Activated CD8-positive, alpha-beta memory T cell treated with anti-CD3 and anti-CD28 coated beads for 36 hours (primary cell): ENCODE measurements at regions not wholly inside any gene's neighbourhood (a gene's known extent, or its start where the extent isn't known, plus 50 kb on each side); places are given as distances from the start of the nearest gene placed in this dataset.

ENCODE experiments used
- CTCF ChIA-PET: fragments of 350-600 bp; sonication (Branson Sonifier 250); formaldehyde crosslinking; loops from one replicate; lab custom pipeline; 2021; ENCODE audit warnings: antibody characterized with exemption; lab: Charles Lee
- POLR2A ChIA-PET: fragments of 350-600 bp; sonication (Branson Sonifier 250); formaldehyde crosslinking; loops from one replicate; lab custom pipeline; 2021; ENCODE audit warnings: antibody characterized with exemption; lab: Charles Lee

- CTCF ChIA-PET, result interaction anchor here (1.5 kb wide), 1 partner anchor 214 kb away, joined by 3 read pairs; no protein-coding TSS in a partner anchor
- POLR2A ChIA-PET, result no interaction called here
Observed at GRCh38 chrX:38982370-38982769, 181.1 kb downstream of the MID1IP1 start.

GRCh38 chrX:38982843-38983242, 181.6 kb downstream of the MID1IP1 start:
- CTCF ChIA-PET, result no interaction called here
- POLR2A ChIA-PET, result no interaction called here

DNA sequence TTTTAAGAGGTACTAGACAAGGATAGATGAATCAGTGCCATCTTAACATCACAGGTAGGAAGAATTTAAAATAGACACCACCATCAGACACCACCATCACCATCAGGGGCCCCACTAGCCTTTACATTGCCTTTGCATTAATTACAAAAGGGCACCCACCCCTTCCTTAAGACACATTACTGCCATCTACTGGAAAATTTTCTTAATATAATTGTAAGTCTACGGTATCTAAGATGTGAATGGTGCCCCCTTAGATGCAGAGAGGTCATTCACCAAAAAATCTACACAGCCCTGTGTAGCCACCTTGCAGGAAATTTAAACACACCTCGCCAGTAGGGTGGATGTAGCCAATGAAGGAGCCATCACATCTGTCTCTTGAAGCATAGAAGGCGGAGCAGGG, 184.1 kb downstream of the MID1IP1 start:
- CTCF ChIA-PET, result no interaction called here

DNA sequence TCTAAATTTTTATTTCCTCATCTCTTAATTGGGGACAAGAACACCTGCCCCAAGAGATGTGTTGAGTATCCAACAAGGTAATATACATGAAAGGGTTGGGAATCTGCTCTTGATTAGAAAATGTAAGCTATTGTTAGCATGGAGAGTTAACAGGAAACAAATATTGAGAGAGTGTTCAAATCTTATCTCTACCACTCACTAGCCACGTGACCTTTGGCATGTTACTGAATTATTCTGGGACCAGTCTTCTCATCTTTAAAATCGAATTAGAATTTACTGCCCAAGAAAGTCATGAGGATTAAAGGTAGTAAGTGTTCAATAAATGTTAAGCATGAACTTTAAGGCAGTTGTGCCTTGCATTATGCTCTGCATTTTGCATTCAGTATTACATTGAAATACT, 184.7 kb downstream of the MID1IP1 start:
- POLR2A ChIA-PET, result no interaction called here
- CTCF ChIA-PET, result no interaction called here

More for the DNA sequence above, 184.1 kb downstream of the MID1IP1 start:
- POLR2A ChIA-PET, result no interaction called here

DNA sequence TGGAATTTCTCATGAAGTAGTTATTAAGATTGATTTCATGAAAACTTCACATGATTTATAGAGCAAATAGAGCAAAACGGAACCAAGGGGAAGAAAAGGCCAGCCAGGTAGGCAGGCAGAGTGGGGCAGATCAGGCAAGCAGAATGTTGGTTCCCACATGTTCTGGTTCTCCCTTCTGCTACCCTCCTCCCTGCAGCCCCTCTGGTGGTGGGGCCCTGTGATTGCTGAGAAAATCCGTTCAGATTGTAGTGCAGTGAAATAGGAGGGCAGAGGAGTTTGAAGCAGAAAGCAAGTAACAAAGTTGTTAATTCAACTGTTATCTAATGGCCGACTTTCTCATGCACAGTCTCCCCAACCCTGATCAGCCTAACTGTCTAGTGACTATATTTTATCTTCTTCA, 185.3 kb downstream of the MID1IP1 start:
- ChIA-PET POLR2A (no interaction called here), CTCF (no interaction called here)

DNA sequence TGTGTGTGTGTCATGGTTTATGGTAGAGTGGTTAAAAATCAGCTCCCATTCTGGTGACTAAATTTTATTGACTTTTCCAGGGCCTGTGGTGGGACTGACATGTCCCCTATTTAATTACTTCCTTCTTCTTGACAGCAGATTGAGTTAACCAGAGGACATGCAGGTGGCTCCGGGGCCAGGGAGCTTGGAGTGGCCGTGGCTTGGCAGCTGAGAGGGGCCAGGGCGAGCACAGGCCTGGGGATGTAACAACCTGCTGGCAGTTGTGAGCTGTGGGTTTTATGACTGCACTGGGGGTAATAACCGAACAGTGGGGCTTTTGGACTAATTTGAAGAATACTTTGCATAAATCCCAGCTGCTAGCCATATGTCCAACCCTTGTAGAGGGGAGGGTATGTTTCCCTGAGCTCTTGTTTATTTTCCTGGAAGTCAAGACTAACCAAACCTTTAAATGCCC, 186.0 kb downstream of the MID1IP1 start:
- ChIA-PET CTCF (interaction anchor here (1.0 kb wide), 1 partner anchor 220 kb away, joined by 4 read pairs; no protein-coding TSS in a partner anchor), POLR2A (no interaction called here)

DNA sequence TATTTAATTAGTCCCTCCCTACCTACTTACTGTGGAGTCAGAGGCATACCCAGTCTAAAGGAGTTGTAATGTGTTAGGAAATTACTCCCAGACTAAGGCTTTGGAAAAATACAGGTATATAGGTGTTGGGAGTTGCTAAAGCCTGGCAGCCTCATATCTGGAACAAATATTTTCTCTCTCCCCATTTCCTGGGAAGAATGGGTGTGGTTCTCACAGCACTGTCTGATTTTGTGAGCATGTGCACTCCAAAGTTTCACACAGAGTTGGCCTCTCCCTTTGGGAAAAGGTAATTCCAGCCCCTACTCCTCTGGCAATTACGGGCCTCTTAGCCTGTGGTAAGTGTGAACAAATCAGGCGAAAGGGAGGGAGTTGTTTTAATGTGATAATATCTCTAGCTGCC, 187.0 kb downstream of the MID1IP1 start:
- POLR2A ChIA-PET, result no interaction called here

DNA sequence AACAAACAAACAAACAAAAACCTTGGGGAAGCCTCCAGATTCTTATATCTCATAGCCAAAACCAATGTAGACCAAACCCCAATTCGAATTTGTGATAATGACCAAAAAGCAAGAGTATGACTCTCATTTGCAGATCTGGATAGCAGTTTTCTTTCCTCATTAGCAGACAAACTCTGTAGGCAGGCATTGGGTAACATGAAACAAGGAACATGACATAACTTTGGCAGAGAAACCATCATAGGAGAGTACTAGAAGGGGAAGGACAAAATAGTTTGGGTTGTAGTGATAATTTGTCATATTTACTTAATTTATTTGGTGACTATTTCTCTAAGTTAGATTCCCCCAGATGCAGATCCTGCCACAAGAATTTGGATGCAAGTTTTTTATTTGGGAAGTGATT, 187.8 kb downstream of the MID1IP1 start:
- POLR2A ChIA-PET, result no interaction called here
- CTCF ChIA-PET, result no interaction called here

More for the DNA sequence above, 187.0 kb downstream of the MID1IP1 start:
- CTCF ChIA-PET, result no interaction called here

GRCh38 chrX:38991656-38992440, 190.6 kb downstream of the MID1IP1 start:
- CTCF ChIA-PET, result no interaction called here
- POLR2A ChIA-PET, result no interaction called here

- CTCF ChIA-PET, result no interaction called here
- POLR2A ChIA-PET, result interaction anchor here (0.6 kb wide), 1 partner anchor 219 kb away, joined by 3 read pairs; no protein-coding TSS in a partner anchor
Observed at GRCh38 chrX:38992441-38993096, 191.3 kb downstream of the MID1IP1 start.

DNA sequence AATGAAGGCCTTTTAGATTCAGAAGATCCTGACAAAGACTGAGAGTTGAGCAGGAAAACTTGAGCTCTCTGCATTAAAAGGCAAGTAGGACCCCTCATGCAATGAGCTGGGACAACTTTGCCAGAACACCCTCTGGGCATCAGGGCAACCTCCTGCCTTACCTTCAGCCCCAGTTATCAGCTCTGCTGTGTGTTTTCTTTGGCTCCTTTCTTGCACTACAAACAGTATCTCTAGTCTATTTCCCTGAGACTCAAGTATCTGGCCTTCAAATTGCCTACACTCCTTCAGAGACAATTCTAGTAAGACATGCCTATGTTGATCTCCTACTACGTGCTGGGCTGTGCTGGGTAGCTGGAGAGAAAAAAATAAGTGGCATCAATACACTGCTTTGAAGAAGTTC, 192.2 kb downstream of the MID1IP1 start:
- POLR2A ChIA-PET, result no interaction called here
- CTCF ChIA-PET, result no interaction called here

DNA sequence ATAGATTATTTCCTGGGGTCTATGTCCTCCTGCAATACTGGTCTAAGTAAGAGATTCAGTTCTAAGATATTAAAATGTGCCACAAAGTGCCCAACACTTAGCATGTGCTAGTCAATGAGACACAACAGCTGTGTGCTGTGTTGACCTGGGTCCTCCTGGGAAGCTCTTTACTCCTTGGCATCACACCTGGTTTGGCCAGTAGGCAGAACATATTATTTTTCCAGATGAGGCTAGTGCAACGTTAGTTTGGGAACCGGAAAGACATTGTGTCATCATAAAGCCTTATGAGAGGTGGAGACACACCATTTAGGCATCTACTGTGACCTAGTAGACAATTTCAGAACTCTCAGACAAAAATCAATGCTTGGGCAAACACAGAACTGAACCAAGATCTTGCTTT, 197.8 kb downstream of the MID1IP1 start:
- ChIA-PET POLR2A (no interaction called here), CTCF (no interaction called here)

- ChIA-PET CTCF (no interaction called here), POLR2A (no interaction called here)
Observed at GRCh38 chrX:38999967-39000745, 198.9 kb downstream of the MID1IP1 start.

DNA sequence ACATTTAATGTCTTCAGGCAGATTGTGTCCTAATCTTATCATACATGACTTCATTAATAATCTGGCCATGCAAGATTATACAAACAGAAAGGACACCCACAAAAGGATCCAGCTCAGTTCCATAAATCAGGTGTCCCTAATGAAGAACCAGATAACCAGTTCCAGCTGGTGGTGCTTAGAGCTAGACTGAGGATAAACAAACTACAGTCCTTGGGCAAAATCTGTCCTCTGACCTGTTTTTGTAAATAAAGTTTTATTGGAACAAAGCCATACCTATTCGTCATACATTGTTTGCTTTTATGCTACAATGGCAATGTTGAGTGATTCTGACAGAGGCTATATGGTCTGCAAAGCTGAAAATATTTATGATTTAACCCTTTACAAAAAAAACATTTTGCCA, 199.5 kb downstream of the MID1IP1 start:
- POLR2A ChIA-PET, result no interaction called here
- CTCF ChIA-PET, result no interaction called here

- CTCF ChIA-PET, result no interaction called here
- POLR2A ChIA-PET, result no interaction called here
Observed at GRCh38 chrX:39002466-39002865, 201.2 kb downstream of the MID1IP1 start.

- POLR2A ChIA-PET, result no interaction called here
Observed at GRCh38 chrX:39008549-39008948, 207.3 kb downstream of the MID1IP1 start.

DNA sequence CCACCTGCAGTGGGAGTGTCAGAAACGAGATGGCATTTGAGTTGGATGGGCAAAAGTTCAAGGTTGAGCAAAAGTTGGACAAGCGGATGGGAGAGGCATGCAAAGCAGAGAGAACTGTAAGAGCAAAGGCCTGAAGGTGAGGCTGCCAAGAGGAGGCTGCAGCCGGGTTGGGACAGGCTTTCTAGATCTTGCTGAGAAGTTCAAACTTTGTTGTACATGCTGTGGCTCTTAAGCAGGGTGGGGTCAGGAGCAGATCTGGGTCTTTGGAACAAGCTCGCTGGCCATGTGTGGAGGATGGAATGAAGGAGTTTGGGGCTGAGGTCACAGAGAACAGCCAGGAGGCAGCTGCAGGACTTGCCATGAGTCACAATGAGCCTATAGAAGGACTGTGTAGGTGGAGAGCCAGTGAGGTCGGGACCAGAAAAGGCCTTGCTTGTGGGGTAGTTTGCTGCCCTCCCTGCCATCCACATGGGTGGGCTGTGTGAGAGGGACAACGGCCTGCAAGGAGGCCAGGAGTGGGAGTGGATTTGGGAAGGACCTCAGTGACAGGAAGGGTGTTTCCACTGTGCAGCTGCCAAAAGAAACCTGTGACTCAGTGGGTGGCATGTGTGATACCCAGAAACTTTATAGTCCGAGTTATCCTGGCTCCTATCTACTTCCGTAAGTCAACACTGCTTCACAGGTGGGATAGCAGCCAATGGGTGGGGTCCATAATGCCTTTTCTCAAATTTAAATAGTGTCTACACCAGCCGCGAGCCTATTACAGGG, 210.4 kb downstream of the MID1IP1 start:
- POLR2A ChIA-PET, result no interaction called here

More at GRCh38 chrX:39008549-39008948, 207.3 kb downstream of the MID1IP1 start:
- CTCF ChIA-PET, result no interaction called here

GRCh38 chrX:39012621-39013111, 211.4 kb downstream of the MID1IP1 start:
- CTCF ChIA-PET, result no interaction called here

More for the DNA sequence above, 210.4 kb downstream of the MID1IP1 start:
- CTCF ChIA-PET, result no interaction called here

GRCh38 chrX:39016556-39016955, 215.3 kb downstream of the MID1IP1 start:
- CTCF ChIA-PET, result no interaction called here
- POLR2A ChIA-PET, result no interaction called here

More at GRCh38 chrX:39012621-39013111, 211.4 kb downstream of the MID1IP1 start:
- POLR2A ChIA-PET, result no interaction called here
